SK-N-SH (cell line): ENCODE measurements at regions not wholly inside any gene's neighbourhood (a gene's known extent, or its start where the extent isn't known, plus 50 kb on each side); places are given as distances from the start of the nearest gene placed in this dataset.

ENCODE experiments used
- CTCF ChIA-PET: fragments of 300-600, 350-600 bp; formaldehyde crosslinking; extraction: SDS; loops from one replicate; lab custom pipeline; 2021; lab: Yijun Ruan, JAX
- POLR2A ChIA-PET: fragments of 350-600 bp; sonication (Branson Sonifier 250); formaldehyde crosslinking; extraction: SDS; loops from one replicate; lab custom pipeline; 2020; ENCODE audit warnings: antibody characterized with exemption, inconsistent platforms; lab: Yijun Ruan, JAX
- DNase-seq: peaks from one replicate; pipeline ENCODE4 v3.0.0; 2012
- H2AFZ ChIP-seq: fragments of 200-600 bp; sonication (generic); 2 replicates; pipeline ENCODE4 v1.8.1; 2016; ENCODE audit warnings: antibody characterized with exemption, mild to moderate bottlenecking, low read depth
- H3F3A ChIP-seq: fragments of 200-600 bp; sonication (generic); replicated peaks from 2 replicates; pipeline ENCODE3; 2016; ENCODE audit warnings: antibody characterized with exemption, mild to moderate bottlenecking; ENCODE audit not compliant: insufficient read depth
- H3K27ac ChIP-seq, 2 experiments: fragments of 200-500 bp in 1 of 2; fragments of 200-600 bp in 1 of 2; sonication (Bioruptor generic) in 1 of 2; sonication (generic), shearing (Covaris generic) in 1 of 2; 2 replicates each; pipeline versions ENCODE4 v1.5.1 to v1.6.1; 2014 to 2016; ENCODE audit warnings: low read depth in 2 of 2, inconsistent platforms in 1 of 2, low read length in 1 of 2, mild to moderate bottlenecking in 1 of 2, mixed read lengths in 1 of 2
- H3K27me3 ChIP-seq: fragments of 200-600 bp; sonication (generic), shearing (Covaris generic); 2 replicates; pipeline ENCODE4 v1.6.1; 2016; ENCODE audit warnings: mixed run types; ENCODE audit not compliant: insufficient read depth
- H3K36me3 ChIP-seq, 2 experiments: fragments of 200-500 bp in 1 of 2; fragments of 200-600 bp in 1 of 2; sonication (Bioruptor generic) in 1 of 2; sonication (generic) in 1 of 2; replicated peaks in 1 of 2; 2 replicates each; pipeline versions ENCODE3 to v1.5.1; 2014 to 2016; ENCODE audit warnings: low read length in 1 of 2, mild to moderate bottlenecking in 1 of 2; ENCODE audit not compliant: insufficient read depth in 2 of 2, control insufficient read depth in 1 of 2
- H3K4me1 ChIP-seq, 2 experiments: fragments of 200-500 bp in 1 of 2; fragments of 200-600 bp in 1 of 2; sonication (Bioruptor generic) in 1 of 2; sonication (generic), shearing (Covaris generic) in 1 of 2; 2 replicates each; pipeline versions ENCODE4 v1.5.1 to v1.6.1; 2014 to 2016; ENCODE audit warnings: low read depth in 1 of 2, low read length in 1 of 2, mixed run types in 1 of 2; ENCODE audit not compliant: insufficient read depth in 2 of 2, control insufficient read depth in 1 of 2
- H3K4me2 ChIP-seq: fragments of 200-600 bp; sonication (generic), shearing (Covaris generic); 2 replicates; pipeline ENCODE4 v1.6.1; 2017; ENCODE audit warnings: mixed run types
- H3K4me3 ChIP-seq, 2 experiments: fragments of 200-500 bp in 1 of 2; fragments of 200-600 bp in 1 of 2; sonication (Bioruptor generic) in 1 of 2; sonication (generic), shearing (Covaris generic) in 1 of 2; 2 replicates each; pipeline versions ENCODE4 v1.5.1 to v1.8.1; 2014 to 2016; ENCODE audit warnings: low read depth in 2 of 2, inconsistent platforms in 1 of 2, low read length in 1 of 2, mild to moderate bottlenecking in 1 of 2, mixed read lengths in 1 of 2, moderate library complexity in 1 of 2
- H3K79me2 ChIP-seq: fragments of 200-600 bp; sonication (generic); 2 replicates; pipeline ENCODE4 v1.8.1; 2017; ENCODE audit warnings: mild to moderate bottlenecking; ENCODE audit not compliant: insufficient read depth
- H3K9ac ChIP-seq: fragments of 200-600 bp; sonication (generic); 2 replicates; pipeline ENCODE4 v1.6.1; 2017; ENCODE audit warnings: mixed run types
- H3K9me2 ChIP-seq: fragments of 200-600 bp; sonication (generic); 2 replicates; pipeline ENCODE4 v1.6.1; 2017; ENCODE audit warnings: mixed run types
- H3K9me3 ChIP-seq: fragments of 200-600 bp; sonication (generic); 2 replicates; pipeline ENCODE4 v1.6.1; 2017; ENCODE audit warnings: mixed run types, mild to moderate bottlenecking, moderate library complexity
- H4K20me1 ChIP-seq: fragments of 200-600 bp; sonication (generic); 2 replicates; pipeline ENCODE4 v1.6.1; 2017; ENCODE audit warnings: mild to moderate bottlenecking, mixed run types; ENCODE audit not compliant: insufficient read depth
- CTCF ChIP-seq: fragments of 200-600 bp; sonication (generic); IDR thresholded peaks from 2 replicates; pipeline ENCODE4 v1.6.1; 2017; ENCODE audit warnings: antibody characterized with exemption, mild to moderate bottlenecking, moderate library complexity
- FOSL2 ChIP-seq: IDR thresholded peaks from 2 replicates; pipeline ENCODE4 v1.4.0; 2012; ENCODE audit warnings: low read depth, mild to moderate bottlenecking, moderate library complexity, borderline replicate concordance
- FOXM1 ChIP-seq: IDR thresholded peaks from 2 replicates; pipeline ENCODE4 v1.4.0; 2012; ENCODE audit warnings: low read depth, mild to moderate bottlenecking
- GABPA ChIP-seq: IDR thresholded peaks from 2 replicates; pipeline ENCODE4 v1.4.0; 2012; ENCODE audit warnings: low read depth, mild to moderate bottlenecking
- JUND ChIP-seq: IDR thresholded peaks from 2 replicates; pipeline ENCODE4 v1.4.0; 2012
- MAX ChIP-seq: IDR thresholded peaks from 2 replicates; pipeline ENCODE4 v1.4.0; 2012; ENCODE audit warnings: low read depth
- MEF2A ChIP-seq: IDR thresholded peaks from 2 replicates; pipeline ENCODE4 v1.4.0; 2012; ENCODE audit warnings: low read depth, borderline replicate concordance
- MXI1 ChIP-seq: IDR thresholded peaks from 2 replicates; pipeline ENCODE4 v1.6.1; 2012; ENCODE audit warnings: mild to moderate bottlenecking, low read depth, low read length, improper control_type of control experiment
- POLR2AphosphoS5 ChIP-seq: IDR thresholded peaks from 2 replicates; pipeline ENCODE4 v1.6.1; 2012; ENCODE audit warnings: low read depth, low read length
- RAD21 ChIP-seq: IDR thresholded peaks from 2 replicates; pipeline ENCODE4 v1.6.1; 2012; ENCODE audit warnings: mild to moderate bottlenecking, low read length
- RCOR1 ChIP-seq: fragments of 150-350 bp; IDR thresholded peaks from 2 replicates; pipeline ENCODE4 v1.6.1; 2017; ENCODE audit warnings: antibody characterized with exemption, low read length
- RFX5 ChIP-seq: IDR thresholded peaks from 2 replicates; pipeline ENCODE4 v1.6.1; 2012; ENCODE audit warnings: mild to moderate bottlenecking, improper control_type of control experiment, low read length
- RXRA ChIP-seq: IDR thresholded peaks from 2 replicates; pipeline ENCODE4 v1.4.0; 2012; ENCODE audit warnings: low read depth, mild to moderate bottlenecking, borderline replicate concordance
- SIN3A ChIP-seq: IDR thresholded peaks from 2 replicates; pipeline ENCODE4 v1.6.1; 2012; ENCODE audit warnings: low read depth, mild to moderate bottlenecking, low read length, moderate library complexity, borderline replicate concordance
- USF1 ChIP-seq: IDR thresholded peaks from 2 replicates; pipeline ENCODE4 v1.4.0; 2012; ENCODE audit warnings: low read depth, borderline replicate concordance
- USF2 ChIP-seq: fragments of 150-350 bp; IDR thresholded peaks from 2 replicates; pipeline ENCODE4 v1.6.1; 2017; ENCODE audit warnings: antibody characterized with exemption, low read length, low read depth, borderline replicate concordance
- YY1 ChIP-seq: IDR thresholded peaks from 2 replicates; pipeline ENCODE4 v1.4.0; 2012; ENCODE audit warnings: low read depth, mild to moderate bottlenecking
- ZBTB33 ChIP-seq: IDR thresholded peaks from 2 replicates; pipeline ENCODE4 v1.4.0; 2012; ENCODE audit warnings: low read depth, borderline replicate concordance
- WGBS: methylation state at CpG from one replicate; pipeline ENCODE4 v1.1.6; 2017; ENCODE audit warnings: low lambda C conversion rate; 5-methylcytosine and 5-hydroxymethylcytosine counted together

GRCh38 chr20:1773816-1774215 is 116.2 kb upstream of the SIRPG start:
- H3K4me2 ChIP-seq: no peak overlapping the region
- no peak overlapping the region for H3K27ac ChIP-seq
- H3F3A ChIP-seq: peaks cover 4% of the 10 kb centered on the region
- no peak overlapping the region for H2AFZ ChIP-seq
- DNase-seq: no peak
- H3K36me3 ChIP-seq: no peaks in the 10 kb centered on the region
- H3K9me2 ChIP-seq: no peaks in the 10 kb centered on the region
- H3K9me3 ChIP-seq: no peaks in the 10 kb centered on the region
- H3K27me3 ChIP-seq: no peaks in the 10 kb centered on the region
- H3K4me3 ChIP-seq: no peak overlapping the region
- TF ChIP-seq MAX (no peak), GABPA (no peak), MXI1 (no peak), RAD21 (no peak), MEF2A (no peak)
- H4K20me1 ChIP-seq: no peaks in the 10 kb centered on the region
- 90% methylated on average over 1 of the region's 2 CpGs for WGBS
- ChIA-PET CTCF (no interaction called here), POLR2A (no interaction called here)
- no peak overlapping the region for H3K9ac ChIP-seq
- peaks cover 6 to 7% of the 10 kb centered on the region in 2 experiments; a peak in 3 of 4 replicates for H3K4me1 ChIP-seq
- peaks cover 13% of the 10 kb centered on the region for H3K79me2 ChIP-seq

GRCh38 chr20:1769491-1769890 is 111.9 kb upstream of the SIRPG start:
- CTCF ChIA-PET: interaction anchor here (1.2 to 2.3 kb wide), 2 partner anchors 8 to 324 kb away, joined by 3 to 13 read pairs; no protein-coding TSS in a partner anchor
- H3F3A ChIP-seq: no peaks in the 10 kb centered on the region
- H3K9ac ChIP-seq: no peak overlapping the region
- no peaks in the 10 kb centered on the region for H3K79me2 ChIP-seq
- no peak overlapping the region for H2AFZ ChIP-seq
- H3K27me3 ChIP-seq: no peaks in the 10 kb centered on the region
- no peaks in the 10 kb centered on the region for H3K36me3 ChIP-seq
- H3K4me1 ChIP-seq: peaks cover 0 to 3% of the 10 kb centered on the region in 2 experiments; a peak in 2 of 4 replicates
- H3K4me3 ChIP-seq: no peak overlapping the region
- H3K9me2 ChIP-seq: no peaks in the 10 kb centered on the region
- no peak overlapping the region for H3K27ac ChIP-seq
- H3K9me3 ChIP-seq: no peaks in the 10 kb centered on the region
- no peaks in the 10 kb centered on the region for H4K20me1 ChIP-seq
- TF ChIP-seq RCOR1 (no peak), CTCF (no peak), MXI1 (no peak), MAX (no peak), RAD21 (no peak), ZBTB33 (no peak), RXRA (no peak), SIN3A (no peak), POLR2AphosphoS5 (no peak), USF2 (no peak), JUND (no peak), YY1 (no peak), FOXM1 (no peak), FOSL2 (no peak), USF1 (no peak), RFX5 (no peak)
- no peak overlapping the region for H3K4me2 ChIP-seq
- DNase-seq: no peak
- WGBS: 63% methylated on average over 3 of the region's 3 CpGs
- POLR2A ChIA-PET: interaction anchor here (0.6 kb wide), 1 partner anchor 35 kb away, joined by 3 read pairs; no protein-coding TSS in a partner anchor
